ENCODE measurements at regions not wholly inside any gene's neighbourhood (a gene's known extent, or its start where the extent isn't known, plus 50 kb on each side); places are given as distances from the start of the nearest gene placed in this dataset.
"Not testable (repeated sequence)": the region's sequence is repeated elsewhere in the genome, so short reads cannot be mapped to it uniquely, and the experiment has no call there.

DNA sequence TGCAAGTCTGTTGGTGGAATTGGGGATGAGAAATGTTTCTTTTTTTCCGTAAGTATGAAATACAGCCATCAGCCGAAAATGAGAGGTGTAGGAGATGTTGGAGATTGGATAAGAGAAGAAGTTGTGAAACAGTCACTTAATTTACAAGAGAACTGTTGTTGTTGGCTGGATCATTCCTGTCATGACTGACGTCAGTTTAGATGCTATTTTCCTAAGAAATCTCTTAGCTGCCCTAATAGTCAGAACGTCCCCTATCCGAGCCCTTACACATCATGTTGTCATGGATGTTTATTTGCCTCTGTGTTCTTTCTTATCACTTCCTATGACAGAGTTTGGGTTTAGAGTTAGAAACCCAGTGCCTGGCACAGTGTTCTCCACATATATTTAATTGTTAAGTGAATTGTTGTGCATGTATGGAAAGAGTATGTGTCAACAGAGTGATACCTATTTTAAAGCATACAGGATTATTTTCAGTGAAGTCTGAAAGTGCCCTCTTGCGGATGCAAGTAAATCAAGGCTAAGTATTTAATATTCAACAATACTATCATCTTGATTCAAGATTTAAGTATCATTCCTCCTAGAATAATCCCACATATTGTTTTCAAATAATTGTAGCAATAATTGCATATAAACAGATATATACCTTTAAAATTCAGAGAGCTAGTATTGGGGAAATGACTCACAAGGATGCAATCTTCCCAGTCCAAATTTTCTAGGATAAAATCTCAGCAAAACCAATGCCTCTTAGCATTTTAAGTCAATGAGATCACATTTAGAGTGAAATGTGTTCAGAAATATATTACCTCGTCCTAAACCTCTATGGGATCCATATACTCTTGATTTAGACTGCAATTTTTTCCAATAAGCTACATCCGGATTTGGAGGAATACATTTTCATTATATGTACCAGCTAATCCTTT, 309.9 kb upstream of the NOX3 start:
- Histone ChIP-seq H3K4me2 (ENCODE audit: low read length) (no peak overlapping the region), H3K79me2 (ENCODE audit: insufficient read depth, low read depth, low read length) (no peaks in the 10 kb centered on the region), H3K9me3 (ENCODE audit: low read length) (peaks cover 16% of the 10 kb centered on the region; the same call in 1 of the 2 replicates), H3K4me3 (ENCODE audit: low read depth, low read length, poor library complexity, severe bottlenecking) (no peak overlapping the region), H4K20me1 (ENCODE audit: insufficient read depth, low read length) (no peaks in the 10 kb centered on the region), H3K9me2 (ENCODE audit: insufficient read depth, low read length) (no peaks in the 10 kb centered on the region), H3K4me1 (ENCODE audit: insufficient read depth, low read length, poor library complexity, severe bottlenecking) (no peaks in the 10 kb centered on the region), H2AFZ (ENCODE audit: low read length) (no peak overlapping the region), H3K36me3 (ENCODE audit: insufficient read depth, low read length) (no peaks in the 10 kb centered on the region), H3K27ac (ENCODE audit: low read depth, low read length, poor library complexity, severe bottlenecking) (no peak overlapping the region)
- POLR2A ChIA-PET = interaction anchor here (0.5 to 0.6 kb wide), 2 partner anchors 754 to 1405 kb away, joined by 4 to 7 read pairs; no protein-coding TSS in a partner anchor
- TF ChIP-seq EZH2phosphoT487 (IDR thresholded peaks at IDR 0.05; ENCODE audit: borderline replicate concordance, low read depth, low read length) = no peak
- TF ChIP-seq CTCF (conservative IDR thresholded peaks at IDR 0.05; ENCODE audit: low read length) = no peak
- CTCF ChIA-PET (ENCODE audit: unreplicated experiment) = no interaction called here
- no peak for DNase-seq (ENCODE audit: low spot score)
- BruUV-seq (replicated peaks) = no TSS peak
- intact Hi-C loops (cut with micrococcal nuclease; ENCODE audit: unreplicated experiment) = no loop called here

DNA sequence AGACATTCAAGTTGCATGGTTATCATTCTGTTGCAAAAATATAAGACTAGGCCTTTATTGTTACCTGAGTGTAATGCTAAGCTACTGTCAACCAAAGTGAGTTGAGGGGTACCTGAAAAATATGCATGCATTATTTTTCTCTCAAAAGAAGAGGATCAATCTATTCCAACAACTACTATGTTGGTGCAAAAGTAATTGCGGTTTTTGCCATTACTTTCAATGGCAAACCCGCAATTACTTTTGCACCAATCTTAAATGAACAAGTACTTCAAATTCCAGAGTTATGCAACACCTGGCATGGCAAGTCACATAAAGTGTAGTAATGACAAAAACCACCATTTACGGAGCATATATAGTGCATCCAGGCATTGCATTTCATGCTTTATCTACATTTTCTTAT, 307.0 kb upstream of the NOX3 start:
- Histone ChIP-seq H3K4me1 (ENCODE audit: insufficient read depth, low read length, poor library complexity, severe bottlenecking) (no peaks in the 10 kb centered on the region), H3K4me3 (ENCODE audit: low read depth, low read length, poor library complexity, severe bottlenecking) (no peak overlapping the region), H3K9me3 (ENCODE audit: low read length) (no peaks in the 10 kb centered on the region), H2AFZ (ENCODE audit: low read length) (no peak overlapping the region), H3K36me3 (ENCODE audit: insufficient read depth, low read length) (no peaks in the 10 kb centered on the region), H3K9me2 (ENCODE audit: insufficient read depth, low read length) (no peaks in the 10 kb centered on the region), H3K79me2 (ENCODE audit: insufficient read depth, low read depth, low read length) (no peaks in the 10 kb centered on the region), H4K20me1 (ENCODE audit: insufficient read depth, low read length) (no peaks in the 10 kb centered on the region), H3K4me2 (ENCODE audit: low read length) (no peak overlapping the region), H3K27ac (ENCODE audit: low read depth, low read length, poor library complexity, severe bottlenecking) (no peak overlapping the region)
- TF ChIP-seq CTCF (conservative IDR thresholded peaks at IDR 0.05; ENCODE audit: low read length) (no peak), EZH2phosphoT487 (IDR thresholded peaks at IDR 0.05; ENCODE audit: borderline replicate concordance, low read depth, low read length) (no peak)
- POLR2A ChIA-PET = interaction anchor here (0.5 to 0.9 kb wide), 3 partner anchors 19 to 688 kb away, joined by 3 to 5 read pairs (median 3); no protein-coding TSS in a partner anchor
- BruUV-seq (replicated peaks) = no TSS peak
- no peak for DNase-seq (ENCODE audit: low spot score)
- intact Hi-C loops (cut with micrococcal nuclease; ENCODE audit: unreplicated experiment) = no loop called here
- CTCF ChIA-PET (ENCODE audit: unreplicated experiment) = no interaction called here

DNA sequence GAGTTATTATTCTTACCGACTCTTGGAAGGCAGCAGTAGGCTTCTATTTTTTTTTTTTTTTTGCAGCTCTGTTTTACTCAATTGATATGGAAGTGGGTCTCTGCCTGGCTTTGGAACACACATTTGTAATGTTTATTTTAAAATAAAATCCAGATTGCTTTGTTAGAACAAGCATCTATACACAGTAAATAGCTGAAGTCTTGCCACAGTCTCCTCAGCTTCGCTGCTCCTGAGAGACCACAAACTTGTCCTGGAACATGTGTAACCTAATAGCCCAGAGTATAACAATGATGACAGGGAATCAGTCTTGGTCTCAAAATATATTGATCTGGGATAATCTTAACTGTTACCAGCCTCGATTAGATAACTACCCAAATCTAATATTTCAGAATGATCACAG, 299.8 kb upstream of the NOX3 start:
- no peaks in the 10 kb centered on the region for H3K79me2 ChIP-seq (ENCODE audit: insufficient read depth, low read depth, low read length)
- CTCF ChIA-PET (ENCODE audit: unreplicated experiment) = no interaction called here
- no peak for DNase-seq (ENCODE audit: low spot score)
- no peak overlapping the region for H3K27ac ChIP-seq (ENCODE audit: low read depth, low read length, poor library complexity, severe bottlenecking)
- H3K36me3 ChIP-seq (ENCODE audit: insufficient read depth, low read length) = no peaks in the 10 kb centered on the region
- POLR2A ChIA-PET = interaction anchor here (0.6 to 0.7 kb wide), 2 partner anchors 9 to 617 kb away, joined by 3 read pairs; no protein-coding TSS in a partner anchor
- BruUV-seq (replicated peaks) = no TSS peak
- H3K4me3 ChIP-seq (ENCODE audit: low read depth, low read length, poor library complexity, severe bottlenecking) = no peak overlapping the region
- no peaks in the 10 kb centered on the region for H3K4me1 ChIP-seq (ENCODE audit: insufficient read depth, low read length, poor library complexity, severe bottlenecking)
- no peaks in the 10 kb centered on the region for H4K20me1 ChIP-seq (ENCODE audit: insufficient read depth, low read length)
- H2AFZ ChIP-seq (ENCODE audit: low read length) = no peak overlapping the region
- H3K4me2 ChIP-seq (ENCODE audit: low read length) = no peak overlapping the region
- H3K9me2 ChIP-seq (ENCODE audit: insufficient read depth, low read length) = no peaks in the 10 kb centered on the region
- peaks cover 5% of the 10 kb centered on the region; the same call in 1 of the 2 replicates for H3K9me3 ChIP-seq (ENCODE audit: low read length)
- TF ChIP-seq EZH2phosphoT487 (IDR thresholded peaks at IDR 0.05; ENCODE audit: borderline replicate concordance, low read depth, low read length) (no peak), CTCF (conservative IDR thresholded peaks at IDR 0.05; ENCODE audit: low read length) (no peak)
- intact Hi-C loops (cut with micrococcal nuclease; ENCODE audit: unreplicated experiment) = no loop called here

DNA sequence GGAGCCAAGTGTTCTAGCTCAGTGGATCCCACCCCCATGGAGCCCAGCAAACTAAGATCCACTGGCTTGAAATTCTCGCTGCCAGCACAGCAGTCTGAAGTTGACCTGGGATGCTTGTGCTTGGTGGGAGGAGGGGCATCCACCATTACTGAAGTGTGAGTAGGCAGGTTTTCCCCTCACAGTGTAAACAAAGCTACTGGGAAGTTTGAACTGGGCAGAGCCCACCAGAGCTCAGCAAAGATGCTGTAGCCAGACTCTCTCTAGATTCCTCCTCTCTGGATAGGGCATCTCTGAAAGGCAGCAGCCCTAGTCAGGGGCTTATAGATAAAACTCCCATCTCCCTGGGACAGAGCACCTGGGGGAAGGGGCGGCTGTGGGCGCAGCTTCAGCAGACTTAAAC, 293.1 kb upstream of the NOX3 start:
- H3K4me1 ChIP-seq (ENCODE audit: insufficient read depth, low read length, poor library complexity, severe bottlenecking); H2AFZ ChIP-seq (ENCODE audit: low read length); POLR2A ChIA-PET; H3K36me3 ChIP-seq (ENCODE audit: insufficient read depth, low read length); H3K79me2 ChIP-seq (ENCODE audit: insufficient read depth, low read depth, low read length); intact Hi-C loops (cut with micrococcal nuclease; ENCODE audit: unreplicated experiment); CTCF ChIA-PET (ENCODE audit: unreplicated experiment); DNase-seq (ENCODE audit: low spot score); H3K4me3 ChIP-seq (ENCODE audit: low read depth, low read length, poor library complexity, severe bottlenecking); H4K20me1 ChIP-seq (ENCODE audit: insufficient read depth, low read length); H3K9me2 ChIP-seq (ENCODE audit: insufficient read depth, low read length); H3K27ac ChIP-seq (ENCODE audit: low read depth, low read length, poor library complexity, severe bottlenecking); BruUV-seq (replicated peaks); H3K9me3 ChIP-seq (ENCODE audit: low read length); H3K4me2 ChIP-seq (ENCODE audit: low read length): not testable (repeated sequence)

Data from OCI-LY7 (cell line).